Endodermal cell (in vitro differentiated cells): ENCODE measurements at regions not wholly inside any gene's neighbourhood (a gene's known extent, or its start where the extent isn't known, plus 50 kb on each side); places are given as distances from the start of the nearest gene placed in this dataset.

ENCODE experiments used
- DNase-seq: peaks from one replicate; pipeline ENCODE4 v3.0.0-alpha.2; 2017
- H3K27ac ChIP-seq: 2 replicates; pipeline ENCODE4 v1.5.1; 2013; ENCODE audit warnings: mild to moderate bottlenecking, low read depth, low read length, moderate library complexity
- H3K27me3 ChIP-seq: 2 replicates; pipeline ENCODE4 v1.6.1; 2013; ENCODE audit warnings: mild to moderate bottlenecking, low read length, moderate library complexity; ENCODE audit not compliant: insufficient read depth, control insufficient read depth, poor library complexity, severe bottlenecking
- H3K36me3 ChIP-seq: 2 replicates; pipeline ENCODE4 v1.7.0; 2013; ENCODE audit warnings: mild to moderate bottlenecking, low read length, moderate library complexity; ENCODE audit not compliant: control insufficient read depth, insufficient read depth
- H3K4me1 ChIP-seq: one replicate; pipeline ENCODE4 v1.7.0; 2013; ENCODE audit warnings: low read length; ENCODE audit not compliant: control insufficient read depth, insufficient read depth
- H3K4me3 ChIP-seq: 2 replicates; pipeline ENCODE4 v1.5.1; 2013; ENCODE audit warnings: mild to moderate bottlenecking, low read length, moderate library complexity
- H3K9ac ChIP-seq: 2 replicates; pipeline ENCODE4 v1.6.1; 2013; ENCODE audit warnings: mild to moderate bottlenecking, low read length, moderate library complexity; ENCODE audit not compliant: poor library complexity, severe bottlenecking; ENCODE audit errors: extremely low read depth
- H3K9me3 ChIP-seq: 2 replicates; pipeline ENCODE4 v1.6.1; 2013; ENCODE audit warnings: mild to moderate bottlenecking, low read length, moderate library complexity; ENCODE audit not compliant: control insufficient read depth
- H3K27ac Mint-ChIP-seq: 2 replicates; pipeline ENCODE4 v1.8.0; 2020; ENCODE audit warnings: mixed read lengths
- H3K27me3 Mint-ChIP-seq: 2 replicates; pipeline ENCODE4 v1.8.0; 2021; ENCODE audit warnings: mild to moderate bottlenecking, mixed read lengths; ENCODE audit not compliant: insufficient read depth
- H3K36me3 Mint-ChIP-seq: 2 replicates; pipeline ENCODE4 v1.8.0; 2020; ENCODE audit warnings: low read depth, mixed read lengths
- H3K4me1 Mint-ChIP-seq: 2 replicates; pipeline ENCODE4 v1.8.0; 2020; ENCODE audit warnings: mixed read lengths
- H3K4me3 Mint-ChIP-seq: 2 replicates; pipeline ENCODE4 v1.8.0; 2020; ENCODE audit warnings: mild to moderate bottlenecking, moderate library complexity, mixed read lengths
- H3K9me3 Mint-ChIP-seq: 2 replicates; pipeline ENCODE4 v1.8.0; 2020; ENCODE audit warnings: mild to moderate bottlenecking, mixed read lengths
- CTCF ChIP-seq: fragments of 200-600 bp; sonication (generic); conservative IDR thresholded peaks from 2 replicates; pipeline ENCODE4 v1.5.0; 2021; ENCODE audit warnings: antibody characterized with exemption, mild to moderate bottlenecking
- WGBS, 2 experiments: methylation state at CpG; one replicate each; pipeline versions ENCODE4 v1.1.5 to v1.1.7; 2013; ENCODE audit warnings: missing lambda C conversion rate in 2 of 2, mixed read lengths in 1 of 2; ENCODE audit not compliant: insufficient coverage in 1 of 2, insufficient read length in 1 of 2; 5-methylcytosine and 5-hydroxymethylcytosine counted together

- no peak overlapping the region for H3K27ac Mint-ChIP-seq
- WGBS, 2 experiments = 92 to 95% methylated on average over 7 of the region's 7 CpGs
- no peak for TF ChIP-seq CTCF
- Histone ChIP-seq H3K4me3 (no peak overlapping the region), H3K4me1 (no peaks in the 10 kb centered on the region), H3K9ac (no peak overlapping the region), H3K27ac (no peak overlapping the region), H3K36me3 (no peaks in the 10 kb centered on the region), H3K27me3 (no peaks in the 10 kb centered on the region), H3K9me3 (no peaks in the 10 kb centered on the region)
- H3K4me3 Mint-ChIP-seq = no peak overlapping the region
- no peaks in the 10 kb centered on the region for H3K4me1 Mint-ChIP-seq
- H3K36me3 Mint-ChIP-seq = no peaks in the 10 kb centered on the region
- peak; percentile 12 for DNase-seq
- H3K27me3 Mint-ChIP-seq = peaks cover 18% of the 10 kb centered on the region
- peaks cover 6% of the 10 kb centered on the region for H3K9me3 Mint-ChIP-seq
These were observed 66.6 kb downstream of the ACKR3 start for GRCh38 chr2:236636261-236636660.

- Histone ChIP-seq H3K27me3 (no peaks in the 10 kb centered on the region), H3K9ac (no peak overlapping the region), H3K27ac (no peak overlapping the region), H3K4me3 (no peak overlapping the region), H3K4me1 (no peaks in the 10 kb centered on the region), H3K36me3 (no peaks in the 10 kb centered on the region), H3K9me3 (no peaks in the 10 kb centered on the region)
- 91 to 92% methylated on average over 18 of the region's 18 CpGs for WGBS, 2 experiments
- H3K36me3 Mint-ChIP-seq = no peaks in the 10 kb centered on the region
- H3K4me1 Mint-ChIP-seq = no peaks in the 10 kb centered on the region
- no peak overlapping the region for H3K27ac Mint-ChIP-seq
- no peak for TF ChIP-seq CTCF
- H3K27me3 Mint-ChIP-seq = peaks cover 18% of the 10 kb centered on the region
- H3K4me3 Mint-ChIP-seq = no peak overlapping the region
- H3K9me3 Mint-ChIP-seq = peaks cover 6% of the 10 kb centered on the region
- DNase-seq = peak; percentile 17
These were observed 67.3 kb downstream of the ACKR3 start for GRCh38 chr2:236636714-236637470.

- Histone ChIP-seq H3K4me3 (no peak overlapping the region), H3K9ac (no peak overlapping the region), H3K36me3 (no peaks in the 10 kb centered on the region), H3K4me1 (no peaks in the 10 kb centered on the region), H3K27ac (no peak overlapping the region), H3K9me3 (no peaks in the 10 kb centered on the region), H3K27me3 (no peaks in the 10 kb centered on the region)
- peaks cover 24% of the 10 kb centered on the region for H3K27me3 Mint-ChIP-seq
- DNase-seq = peak; percentile 20
- no peaks in the 10 kb centered on the region for H3K36me3 Mint-ChIP-seq
- TF ChIP-seq CTCF = no peak
- H3K9me3 Mint-ChIP-seq = peaks cover 6% of the 10 kb centered on the region
- WGBS, 2 experiments = 70 to 86% methylated on average over 4 to 6 of the region's 6 CpGs
- H3K4me1 Mint-ChIP-seq = peaks cover 4% of the 10 kb centered on the region
- no peak overlapping the region for H3K27ac Mint-ChIP-seq
- H3K4me3 Mint-ChIP-seq = no peak overlapping the region
These were observed 68.3 kb downstream of the ACKR3 start for GRCh38 chr2:236637686-236638569.
